Coronary artery (tissue), 2 donors: ENCODE measurements at regions not wholly inside any gene's neighbourhood (a gene's known extent, or its start where the extent isn't known, plus 50 kb on each side); places are given as distances from the start of the nearest gene placed in this dataset.

Experiments
- DNase-seq: peaks from one replicate; pipeline ENCODE4 v3.0.0-alpha.2; 2017; ENCODE audit warnings: low spot score
- H3K27ac ChIP-seq, 2 donors: fragments of 200-600 bp; sonication (generic); one replicate each; pipeline ENCODE4 v1.5.1; 2016 to 2019
- H3K4me3 ChIP-seq: fragments of 200-600 bp; sonication (generic); 2 replicates; pipeline ENCODE4 v1.5.1; 2016; ENCODE audit warnings: mild to moderate bottlenecking, moderate library complexity
- CTCF ChIP-seq: fragments of 200-600 bp; sonication (generic); IDR thresholded peaks from one replicate; pipeline ENCODE4 v1.5.1; 2019; ENCODE audit warnings: antibody characterized with exemption

GRCh38 chr3:72582211-72582878 lies 265.9 kb downstream of the SHQ1 start:
- no peak for DNase-seq
- Histone ChIP-seq H3K4me3 (no peak overlapping the region), H3K27ac (no peak overlapping the region)
- no peak for TF ChIP-seq CTCF

- no peak for TF ChIP-seq CTCF
- no peak overlapping the region for H3K4me3 ChIP-seq
Measured at GRCh38 chr3:72580900-72581299, 267.3 kb downstream of the SHQ1 start.

GRCh38 chr3:72580246-72580756 lies 267.9 kb downstream of the SHQ1 start:
- no peak overlapping the region for H3K4me3 ChIP-seq
- no peak for TF ChIP-seq CTCF
- no peak for DNase-seq
- H3K27ac ChIP-seq = no peak overlapping the region

More at GRCh38 chr3:72580900-72581299, 267.3 kb downstream of the SHQ1 start:
- no peak for DNase-seq
- H3K27ac ChIP-seq = no peak overlapping the region

- no peak for DNase-seq
- H3K4me3 ChIP-seq = no peak overlapping the region
- TF ChIP-seq CTCF = no peak
- no peak overlapping the region for H3K27ac ChIP-seq
Measured at GRCh38 chr3:72579581-72580245, 268.5 kb downstream of the SHQ1 start.

GRCh38 chr3:72579191-72579580 lies 269.1 kb downstream of the SHQ1 start:
- Histone ChIP-seq H3K27ac (no peak overlapping the region), H3K4me3 (no peak overlapping the region)
- TF ChIP-seq CTCF = no peak
- DNase-seq = no peak

- Histone ChIP-seq H3K27ac (no peak overlapping the region), H3K4me3 (no peak overlapping the region)
- no peak for DNase-seq
- no peak for TF ChIP-seq CTCF
Measured at GRCh38 chr3:72577190-72577589, 271.1 kb downstream of the SHQ1 start.

- TF ChIP-seq CTCF = no peak
- DNase-seq = no peak
- no peak overlapping the region for H3K27ac ChIP-seq
- H3K4me3 ChIP-seq = no peak overlapping the region
Measured at GRCh38 chr3:72576563-72576962, 271.7 kb downstream of the SHQ1 start.
